Sigmoid colon (tissue), 4 donors: ENCODE measurements at regions not wholly inside any gene's neighbourhood (a gene's known extent, or its start where the extent isn't known, plus 50 kb on each side); places are given as distances from the start of the nearest gene placed in this dataset.

Experiments
- POLR2A ChIP-seq, 2 donors: fragments of 450-650 bp; IDR thresholded peaks; one replicate each; pipeline ENCODE4 v1.6.1; 2016; ENCODE audit warnings: antibody characterized with exemption in 2 of 2, mild to moderate bottlenecking in 2 of 2, moderate library complexity in 2 of 2
- POLR2AphosphoS5 ChIP-seq, 4 donors: sonication (generic); formaldehyde crosslinking; IDR thresholded peaks; one replicate each; pipeline ENCODE4 v1.6.1; 2017; ENCODE audit warnings: antibody characterized with exemption in 4 of 4
- TF ChIP-seq, protein P1 (sequence below), 4 experiments: fragments of 450-650 bp in 3 of 4; fragments of 200-600 bp in 1 of 4; IDR thresholded peaks; one replicate each; pipeline ENCODE4 v1.5.1; 2016 to 2019; ENCODE audit warnings: antibody characterized with exemption in 4 of 4, mild to moderate bottlenecking in 3 of 4, moderate library complexity in 2 of 4

DNA sequence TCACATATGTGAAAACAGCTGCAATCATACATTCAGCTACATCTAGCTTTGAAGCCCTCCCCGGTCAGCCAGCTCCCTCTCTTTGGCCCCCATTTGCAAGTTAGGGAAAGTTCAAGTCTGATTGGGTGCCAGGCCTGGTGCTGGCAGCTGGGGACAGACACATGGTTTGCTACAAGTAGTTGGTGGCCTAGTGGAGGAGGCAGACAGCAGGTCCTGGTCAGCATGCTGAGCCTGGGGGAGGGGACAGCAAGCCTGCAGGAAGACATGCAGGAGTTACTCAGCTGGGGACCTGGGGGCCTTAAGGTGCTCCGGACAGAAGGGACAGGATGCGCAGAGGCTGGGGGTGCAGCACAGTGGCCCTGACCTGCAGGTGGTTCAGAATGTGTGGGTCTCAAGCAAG is 956.9 kb upstream of the ZNF722 start:
- TF ChIP-seq POLR2A (IDR thresholded peaks at IDR 0.05) (no peak), POLR2AphosphoS5 (IDR thresholded peaks at IDR 0.05) (no peak)
- TF ChIP-seq, protein P1, sequence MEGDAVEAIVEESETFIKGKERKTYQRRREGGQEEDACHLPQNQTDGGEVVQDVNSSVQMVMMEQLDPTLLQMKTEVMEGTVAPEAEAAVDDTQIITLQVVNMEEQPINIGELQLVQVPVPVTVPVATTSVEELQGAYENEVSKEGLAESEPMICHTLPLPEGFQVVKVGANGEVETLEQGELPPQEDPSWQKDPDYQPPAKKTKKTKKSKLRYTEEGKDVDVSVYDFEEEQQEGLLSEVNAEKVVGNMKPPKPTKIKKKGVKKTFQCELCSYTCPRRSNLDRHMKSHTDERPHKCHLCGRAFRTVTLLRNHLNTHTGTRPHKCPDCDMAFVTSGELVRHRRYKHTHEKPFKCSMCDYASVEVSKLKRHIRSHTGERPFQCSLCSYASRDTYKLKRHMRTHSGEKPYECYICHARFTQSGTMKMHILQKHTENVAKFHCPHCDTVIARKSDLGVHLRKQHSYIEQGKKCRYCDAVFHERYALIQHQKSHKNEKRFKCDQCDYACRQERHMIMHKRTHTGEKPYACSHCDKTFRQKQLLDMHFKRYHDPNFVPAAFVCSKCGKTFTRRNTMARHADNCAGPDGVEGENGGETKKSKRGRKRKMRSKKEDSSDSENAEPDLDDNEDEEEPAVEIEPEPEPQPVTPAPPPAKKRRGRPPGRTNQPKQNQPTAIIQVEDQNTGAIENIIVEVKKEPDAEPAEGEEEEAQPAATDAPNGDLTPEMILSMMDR (IDR thresholded peaks at IDR 0.05) = no peak
